Fibroblast of the aortic adventitia (primary cell): ENCODE measurements at regions not wholly inside any gene's neighbourhood (a gene's known extent, or its start where the extent isn't known, plus 50 kb on each side); places are given as distances from the start of the nearest gene placed in this dataset.

ENCODE experiments used
- DNase-seq: peaks from one replicate; pipeline ENCODE4 v3.0.0-alpha.2; 2010; ENCODE audit warnings: low read depth
- H3K4me3 ChIP-seq: 2 replicates; pipeline ENCODE4 v1.5.1; 2011; ENCODE audit warnings: low read depth, mild to moderate bottlenecking, control low read depth, low read length, moderate library complexity
- CTCF ChIP-seq: IDR thresholded peaks from 2 replicates; pipeline ENCODE4 v1.5.1; 2011; ENCODE audit warnings: mild to moderate bottlenecking, low read length, control low read depth, inconsistent platforms; ENCODE audit not compliant: insufficient read depth

GRCh38 chr22:35138521-35138920 is 72.6 kb downstream of the ISX start:
- no peak overlapping the region for H3K4me3 ChIP-seq
- TF ChIP-seq CTCF: no peak

GRCh38 chr22:35140879-35141745 is 75.2 kb downstream of the ISX start:
- no peak overlapping the region for H3K4me3 ChIP-seq
- TF ChIP-seq CTCF: no peak
- DNase-seq: no peak

More at GRCh38 chr22:35138521-35138920, 72.6 kb downstream of the ISX start:
- DNase-seq: no peak

GRCh38 chr22:35148381-35148780 is 82.4 kb downstream of the ISX start:
- H3K4me3 ChIP-seq: no peak overlapping the region
- DNase-seq: no peak
- TF ChIP-seq CTCF: no peak

- no peak for TF ChIP-seq CTCF
- H3K4me3 ChIP-seq: no peak overlapping the region
- DNase-seq: no peak
These were observed 83.0 kb downstream of the ISX start for GRCh38 chr22:35148866-35149548.

- H3K4me3 ChIP-seq: no peak overlapping the region
- TF ChIP-seq CTCF: peak; percentile 73
- peak; percentile 33 for DNase-seq
These were observed 84.5 kb downstream of the ISX start for GRCh38 chr22:35150183-35151107.

- no peak for DNase-seq
- no peak for TF ChIP-seq CTCF
- no peak overlapping the region for H3K4me3 ChIP-seq
These were observed 86.4 kb downstream of the ISX start for GRCh38 chr22:35152316-35152715.
